Colonic mucosa (tissue), 4 donors: ENCODE measurements at regions not wholly inside any gene's neighbourhood (a gene's known extent, or its start where the extent isn't known, plus 50 kb on each side); places are given as distances from the start of the nearest gene placed in this dataset.
"Not testable (repeated sequence)": the region's sequence is repeated elsewhere in the genome, so short reads cannot be mapped to it uniquely, and the experiment has no call there.

Experiments used
- DNase-seq: peaks from one replicate; pipeline ENCODE4 v3.0.0-alpha.2; 2020
- H3K27ac ChIP-seq: fragments of 200-600 bp; one replicate; pipeline ENCODE4 v1.8.0; 2021
- H3K27me3 ChIP-seq: fragments of 200-600 bp; one replicate; pipeline ENCODE4 v1.8.0; 2021
- H3K36me3 ChIP-seq: fragments of 200-600 bp; one replicate; pipeline ENCODE4 v1.8.0; 2021
- H3K4me1 ChIP-seq: fragments of 200-600 bp; one replicate; pipeline ENCODE4 v1.8.0; 2021; ENCODE audit warnings: mild to moderate bottlenecking
- H3K4me3 ChIP-seq: fragments of 200-600 bp; one replicate; pipeline ENCODE4 v1.8.0; 2021
- H3K9ac ChIP-seq, 2 donors: one replicate each; pipeline ENCODE4 v1.7.0; 2013; ENCODE audit warnings: control low read depth in 2 of 2, low read depth in 2 of 2, low read length in 2 of 2
- H3K9me3 ChIP-seq: fragments of 200-600 bp; one replicate; pipeline ENCODE4 v1.8.0; 2021
- intact Hi-C: fragments of 100-400 bp; cut with DNase I; formaldehyde crosslinking; loops from one replicate; pipeline ENCODE4 v1.14.1; 2022
- TF ChIP-seq, protein P1 (sequence below): fragments of 200-600 bp; IDR thresholded peaks from one replicate; pipeline ENCODE4 v1.8.0; 2022; ENCODE audit warnings: antibody characterized with exemption, mild to moderate bottlenecking
- donor health status: healthy.
- donor health status: DM: no; HTN: no; CAD: no.
- donor health status: DM: no; HTN: no; CAD: no.

DNA sequence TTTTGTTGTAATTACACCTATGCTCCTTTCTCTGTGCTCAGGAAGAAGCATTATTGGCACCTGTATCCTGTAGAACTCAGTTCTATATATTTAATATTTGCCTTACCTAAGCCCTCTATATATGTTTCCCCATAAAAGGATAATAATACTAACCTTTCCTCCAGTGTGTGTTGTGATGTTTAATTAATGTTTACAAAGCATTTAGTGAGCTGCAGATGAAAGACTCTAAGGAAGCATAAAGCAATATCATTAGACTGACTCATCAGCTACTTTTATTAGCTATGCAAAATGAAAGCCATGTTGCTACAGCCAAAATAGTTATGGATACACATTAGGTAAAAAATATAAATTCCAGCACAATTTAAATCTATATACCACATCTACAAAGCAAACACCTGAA, 93.6 kb upstream of the PTPN13 start:
- intact Hi-C loops, result no loop called here
- Histone ChIP-seq H3K4me3 (no peak overlapping the region), H3K9ac (no peak overlapping the region), H3K4me1 (no peaks in the 10 kb centered on the region), H3K9me3 (no peaks in the 10 kb centered on the region), H3K27me3 (no peaks in the 10 kb centered on the region), H3K36me3 (no peaks in the 10 kb centered on the region), H3K27ac (no peak overlapping the region)
- no peak for DNase-seq
- TF ChIP-seq, protein P1, sequence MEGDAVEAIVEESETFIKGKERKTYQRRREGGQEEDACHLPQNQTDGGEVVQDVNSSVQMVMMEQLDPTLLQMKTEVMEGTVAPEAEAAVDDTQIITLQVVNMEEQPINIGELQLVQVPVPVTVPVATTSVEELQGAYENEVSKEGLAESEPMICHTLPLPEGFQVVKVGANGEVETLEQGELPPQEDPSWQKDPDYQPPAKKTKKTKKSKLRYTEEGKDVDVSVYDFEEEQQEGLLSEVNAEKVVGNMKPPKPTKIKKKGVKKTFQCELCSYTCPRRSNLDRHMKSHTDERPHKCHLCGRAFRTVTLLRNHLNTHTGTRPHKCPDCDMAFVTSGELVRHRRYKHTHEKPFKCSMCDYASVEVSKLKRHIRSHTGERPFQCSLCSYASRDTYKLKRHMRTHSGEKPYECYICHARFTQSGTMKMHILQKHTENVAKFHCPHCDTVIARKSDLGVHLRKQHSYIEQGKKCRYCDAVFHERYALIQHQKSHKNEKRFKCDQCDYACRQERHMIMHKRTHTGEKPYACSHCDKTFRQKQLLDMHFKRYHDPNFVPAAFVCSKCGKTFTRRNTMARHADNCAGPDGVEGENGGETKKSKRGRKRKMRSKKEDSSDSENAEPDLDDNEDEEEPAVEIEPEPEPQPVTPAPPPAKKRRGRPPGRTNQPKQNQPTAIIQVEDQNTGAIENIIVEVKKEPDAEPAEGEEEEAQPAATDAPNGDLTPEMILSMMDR, result no peak

DNA sequence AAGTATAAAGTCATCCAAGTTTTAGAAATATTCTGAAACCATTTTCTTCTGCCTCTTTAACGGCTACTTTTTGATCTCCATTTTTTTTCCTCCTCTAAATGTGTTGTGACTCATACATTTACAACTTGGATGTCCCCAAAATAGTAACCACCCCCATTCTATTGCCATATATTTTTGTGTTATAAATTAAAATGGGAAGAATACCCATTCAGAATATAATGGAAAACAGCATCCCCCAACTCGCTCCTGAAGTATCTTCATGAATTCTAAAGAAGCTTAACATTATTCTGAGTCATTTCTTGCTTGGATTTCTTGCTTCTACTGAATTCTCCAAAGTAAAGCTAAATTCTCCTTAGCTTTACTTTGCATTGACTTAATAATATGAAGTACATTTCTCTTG, 92.0 kb upstream of the PTPN13 start:
- no peak overlapping the region for H3K27ac ChIP-seq
- no peak overlapping the region for H3K4me3 ChIP-seq
- H3K27me3 ChIP-seq, result no peaks in the 10 kb centered on the region
- no peaks in the 10 kb centered on the region for H3K4me1 ChIP-seq
- no peaks in the 10 kb centered on the region for H3K9me3 ChIP-seq
- DNase-seq, result no peak
- intact Hi-C loops, result no loop called here
- no peak overlapping the region for H3K9ac ChIP-seq
- TF ChIP-seq, protein P1, result no peak
- no peaks in the 10 kb centered on the region for H3K36me3 ChIP-seq

DNA sequence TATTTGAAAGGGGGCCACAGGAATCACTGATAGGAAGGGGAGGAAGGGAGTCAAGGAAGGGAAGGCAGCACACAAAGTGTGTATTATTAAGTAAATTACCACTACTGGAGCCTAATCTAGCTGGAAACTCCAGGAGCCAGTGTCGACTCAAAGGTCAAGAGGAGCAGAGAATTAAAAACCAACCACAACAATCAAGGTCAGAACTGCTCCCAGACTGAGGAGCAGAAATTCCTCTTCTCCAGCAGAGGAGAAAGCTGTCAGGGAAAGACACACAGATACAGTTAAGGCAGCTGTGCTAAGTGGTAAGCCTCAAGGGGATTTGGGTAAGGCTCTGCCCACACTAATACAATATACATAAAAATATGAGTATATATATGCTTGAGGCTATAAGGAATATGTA, 87.5 kb upstream of the PTPN13 start:
- intact Hi-C loops, result no loop called here
- Histone ChIP-seq H3K27me3 (no peaks in the 10 kb centered on the region), H3K4me3 (no peak overlapping the region), H3K9ac (no peak overlapping the region), H3K27ac (no peak overlapping the region), H3K9me3 (no peaks in the 10 kb centered on the region), H3K4me1 (no peaks in the 10 kb centered on the region), H3K36me3 (no peaks in the 10 kb centered on the region)
- TF ChIP-seq, protein P1, result no peak
- DNase-seq, result no peak

DNA sequence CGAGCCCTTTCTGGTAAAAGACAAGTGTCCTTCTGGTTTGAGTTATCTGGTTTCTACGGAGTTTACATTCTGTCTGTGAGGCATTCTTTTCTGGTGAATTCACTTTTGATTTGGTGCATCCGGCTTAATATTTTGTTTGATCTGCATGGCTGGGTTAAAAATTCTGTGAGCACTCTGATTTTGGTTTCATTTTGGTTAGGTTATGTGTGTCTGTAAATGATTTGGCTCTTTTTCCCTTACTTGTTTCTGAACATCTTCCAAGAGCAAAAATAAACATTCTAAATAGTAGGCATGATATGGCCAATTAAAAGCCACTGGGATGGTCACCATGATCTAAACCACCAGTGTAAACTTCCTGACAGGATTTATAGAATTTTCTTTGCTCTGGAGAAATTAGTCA, 85.7 kb upstream of the PTPN13 start:
- Histone ChIP-seq H3K9me3 (no peaks in the 10 kb centered on the region), H3K9ac (no peak overlapping the region), H3K4me3 (no peak overlapping the region), H3K27me3 (no peaks in the 10 kb centered on the region), H3K4me1 (no peaks in the 10 kb centered on the region), H3K36me3 (no peaks in the 10 kb centered on the region), H3K27ac (no peak overlapping the region)
- no peak for DNase-seq
- intact Hi-C loops, result no loop called here
- TF ChIP-seq, protein P1, result no peak

DNA sequence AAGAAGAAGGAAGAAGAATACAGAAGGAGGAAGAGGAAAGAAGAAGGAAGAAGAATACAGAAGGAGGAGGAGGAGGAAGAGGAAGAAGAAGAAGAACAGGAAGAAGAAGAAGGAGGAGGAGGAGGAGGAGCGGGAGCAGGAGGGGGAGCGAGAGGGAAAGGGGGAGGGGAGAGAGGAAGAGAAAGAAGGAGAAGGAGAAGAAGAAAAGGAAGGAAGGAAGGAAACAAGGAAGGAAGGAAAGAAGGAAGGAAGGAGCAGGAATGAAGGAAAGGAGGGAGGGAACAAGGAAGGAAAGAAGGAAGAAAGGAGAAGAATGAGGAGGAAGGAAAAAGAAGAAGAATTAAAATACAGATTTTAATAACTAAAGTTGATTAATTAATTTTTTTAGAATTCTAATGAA, 82.5 kb upstream of the PTPN13 start:
- no peak for DNase-seq
- Histone ChIP-seq H3K9me3 (no peaks in the 10 kb centered on the region), H3K9ac (no peak overlapping the region), H3K27me3 (no peaks in the 10 kb centered on the region), H3K36me3 (no peaks in the 10 kb centered on the region), H3K27ac (no peak overlapping the region), H3K4me1 (no peaks in the 10 kb centered on the region), H3K4me3 (no peak overlapping the region)
- intact Hi-C loops, result no loop called here
- TF ChIP-seq, protein P1, result no peak

DNA sequence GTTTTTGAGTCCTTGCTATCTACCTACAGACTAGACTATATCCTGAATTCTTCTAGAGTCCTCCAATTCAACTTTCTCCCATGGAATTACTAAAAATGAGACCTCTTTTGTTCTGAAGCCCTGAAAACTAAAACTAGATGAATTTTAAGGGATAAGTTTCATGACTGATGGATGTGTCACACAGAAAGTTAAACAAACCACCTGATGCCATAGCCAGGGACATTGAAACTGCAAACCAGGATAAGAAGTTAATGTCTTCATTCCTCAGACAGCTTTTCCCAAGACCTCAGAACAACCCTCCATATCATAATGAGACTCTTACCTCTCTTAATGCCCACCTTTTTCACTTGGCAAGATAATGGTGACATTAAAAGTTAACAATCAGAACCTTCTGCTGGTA, 81.5 kb upstream of the PTPN13 start:
- Histone ChIP-seq H3K4me1 (no peaks in the 10 kb centered on the region), H3K4me3 (no peak overlapping the region), H3K9me3 (no peaks in the 10 kb centered on the region), H3K27me3 (no peaks in the 10 kb centered on the region), H3K27ac (no peak overlapping the region), H3K36me3 (no peaks in the 10 kb centered on the region), H3K9ac (no peak overlapping the region)
- DNase-seq, result no peak
- intact Hi-C loops, result no loop called here
- TF ChIP-seq, protein P1, result no peak

DNA sequence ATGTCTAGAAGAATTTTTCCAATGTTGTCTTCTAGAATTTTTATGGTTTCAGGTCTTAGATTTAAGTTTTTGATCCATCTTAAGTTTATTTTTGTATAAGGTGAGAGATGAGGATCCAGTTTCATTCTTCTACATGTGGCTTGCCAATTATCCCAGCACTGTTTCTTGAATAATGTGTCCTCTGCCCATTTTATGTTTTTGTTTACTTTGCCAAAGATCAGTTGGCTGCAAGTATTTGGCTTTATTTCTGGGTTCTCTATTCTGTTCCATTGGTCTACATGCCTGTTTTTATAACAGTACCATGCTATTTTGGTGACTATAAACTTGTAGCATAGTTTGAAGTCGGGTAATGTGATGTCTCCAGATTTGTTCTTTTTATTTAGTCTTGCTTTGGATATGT, 78.2 kb upstream of the PTPN13 start:
- H3K9me3 ChIP-seq, intact Hi-C loops, H3K27ac ChIP-seq, H3K4me1 ChIP-seq, DNase-seq, H3K36me3 ChIP-seq, H3K9ac ChIP-seq, H3K4me3 ChIP-seq, H3K27me3 ChIP-seq: not testable (repeated sequence)
